ENCODE measurements at regions not wholly inside any gene's neighbourhood (a gene's known extent, or its start where the extent isn't known, plus 50 kb on each side); places are given as distances from the start of the nearest gene placed in this dataset.

DNA sequence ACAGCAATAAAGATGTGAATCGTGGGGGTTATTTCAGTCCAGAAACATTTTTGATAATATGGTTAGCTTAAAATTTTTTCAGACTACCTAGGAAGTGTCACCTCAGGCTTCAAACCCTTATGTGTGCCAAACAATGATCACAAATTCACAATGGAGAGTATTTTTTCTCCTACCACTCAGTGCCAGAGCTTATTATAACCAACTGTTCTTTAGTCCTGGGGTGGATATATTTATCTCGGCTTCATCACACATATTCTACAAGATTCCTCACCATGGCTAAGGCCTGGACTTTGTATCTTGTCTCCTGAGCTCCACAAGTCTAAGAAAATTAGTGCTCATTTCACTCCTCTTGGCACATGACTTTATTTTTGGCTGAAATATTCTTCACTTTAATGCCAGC, 629.1 kb downstream of the RWDD3 start:
- TF ChIP-seq, protein P1, sequence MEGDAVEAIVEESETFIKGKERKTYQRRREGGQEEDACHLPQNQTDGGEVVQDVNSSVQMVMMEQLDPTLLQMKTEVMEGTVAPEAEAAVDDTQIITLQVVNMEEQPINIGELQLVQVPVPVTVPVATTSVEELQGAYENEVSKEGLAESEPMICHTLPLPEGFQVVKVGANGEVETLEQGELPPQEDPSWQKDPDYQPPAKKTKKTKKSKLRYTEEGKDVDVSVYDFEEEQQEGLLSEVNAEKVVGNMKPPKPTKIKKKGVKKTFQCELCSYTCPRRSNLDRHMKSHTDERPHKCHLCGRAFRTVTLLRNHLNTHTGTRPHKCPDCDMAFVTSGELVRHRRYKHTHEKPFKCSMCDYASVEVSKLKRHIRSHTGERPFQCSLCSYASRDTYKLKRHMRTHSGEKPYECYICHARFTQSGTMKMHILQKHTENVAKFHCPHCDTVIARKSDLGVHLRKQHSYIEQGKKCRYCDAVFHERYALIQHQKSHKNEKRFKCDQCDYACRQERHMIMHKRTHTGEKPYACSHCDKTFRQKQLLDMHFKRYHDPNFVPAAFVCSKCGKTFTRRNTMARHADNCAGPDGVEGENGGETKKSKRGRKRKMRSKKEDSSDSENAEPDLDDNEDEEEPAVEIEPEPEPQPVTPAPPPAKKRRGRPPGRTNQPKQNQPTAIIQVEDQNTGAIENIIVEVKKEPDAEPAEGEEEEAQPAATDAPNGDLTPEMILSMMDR (IDR thresholded peaks at IDR 0.05) = no peak
- TF ChIP-seq POLR2A (IDR thresholded peaks at IDR 0.05) = no peak
